ENCODE measurements at regions not wholly inside any gene's neighbourhood (a gene's known extent, or its start where the extent isn't known, plus 50 kb on each side); places are given as distances from the start of the nearest gene placed in this dataset.

GRCh38 chr3:135368781-135369180 lies 573.7 kb downstream of the EPHB1 start:
- H3K4me3 ChIP-seq, result no peak overlapping the region
- no peaks in the 10 kb centered on the region for H3K9me3 ChIP-seq
- no peak for TF ChIP-seq CTCF (IDR thresholded peaks at IDR 0.05)
- H3K36me3 ChIP-seq (ENCODE audit: low read depth), result no peaks in the 10 kb centered on the region
- H3K4me1 ChIP-seq (ENCODE audit: low read depth), result no peaks in the 10 kb centered on the region
- ATAC-seq (no peak), DNase-seq (no peak)
- intact Hi-C loops (cut with DNase I, micrococcal nuclease), result no loop called here

DNA sequence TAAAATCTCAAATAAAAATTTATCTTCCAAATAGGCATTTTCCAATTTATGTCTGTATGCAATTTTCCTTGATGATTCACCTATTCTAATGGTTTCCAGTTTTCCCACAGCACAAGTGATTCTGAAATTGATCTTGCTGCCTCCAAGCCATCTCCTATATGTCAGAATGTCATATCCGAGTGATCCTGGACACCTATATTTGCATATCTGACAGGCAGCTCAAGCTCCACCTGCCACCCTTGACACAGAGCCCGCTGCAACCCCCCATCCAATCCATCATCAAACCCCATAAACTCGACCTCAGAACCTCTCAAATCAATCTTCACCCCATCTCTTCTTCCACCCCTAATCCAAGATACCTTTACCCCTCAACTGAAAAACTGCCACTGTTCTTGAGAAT lies 579.5 kb downstream of the EPHB1 start:
- no peak for TF ChIP-seq CTCF (IDR thresholded peaks at IDR 0.05)
- no peak for ATAC-seq
- Histone ChIP-seq H3K9me3 (no peaks in the 10 kb centered on the region), H3K4me3 (no peak overlapping the region), H3K4me1 (ENCODE audit: low read depth) (no peaks in the 10 kb centered on the region), H3K36me3 (ENCODE audit: low read depth) (no peaks in the 10 kb centered on the region)
- DNase-seq, result no peak
- intact Hi-C loops (cut with DNase I, micrococcal nuclease), result no loop called here

DNA sequence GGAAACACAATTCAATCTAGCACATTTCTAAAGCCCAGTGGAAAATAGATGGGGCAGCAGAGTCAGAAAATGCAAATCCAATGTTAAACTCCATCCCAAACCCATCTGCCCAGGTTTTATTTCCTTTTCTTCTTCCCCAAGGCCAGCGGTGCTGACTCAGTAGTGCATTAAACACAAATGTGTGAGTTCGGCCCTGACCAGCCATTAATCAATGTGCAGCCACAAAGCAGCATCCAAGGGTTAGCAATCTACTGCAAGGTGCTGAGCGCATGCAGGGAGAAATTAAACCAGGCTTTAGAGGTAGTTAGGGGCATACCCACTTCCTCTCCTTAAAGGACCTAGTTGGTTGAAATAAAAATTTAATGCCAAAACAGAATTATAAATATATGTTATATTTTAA lies 583.3 kb upstream of the PPP2R3A start:
- H3K4me3 ChIP-seq, result no peak overlapping the region
- no peak for TF ChIP-seq CTCF (IDR thresholded peaks at IDR 0.05)
- H3K9me3 ChIP-seq, result no peaks in the 10 kb centered on the region
- ATAC-seq (no peak), DNase-seq (no peak)
- intact Hi-C loops (cut with DNase I, micrococcal nuclease), result no loop called here
- H3K36me3 ChIP-seq (ENCODE audit: low read depth), result no peaks in the 10 kb centered on the region
- no peaks in the 10 kb centered on the region for H3K4me1 ChIP-seq (ENCODE audit: low read depth)

DNA sequence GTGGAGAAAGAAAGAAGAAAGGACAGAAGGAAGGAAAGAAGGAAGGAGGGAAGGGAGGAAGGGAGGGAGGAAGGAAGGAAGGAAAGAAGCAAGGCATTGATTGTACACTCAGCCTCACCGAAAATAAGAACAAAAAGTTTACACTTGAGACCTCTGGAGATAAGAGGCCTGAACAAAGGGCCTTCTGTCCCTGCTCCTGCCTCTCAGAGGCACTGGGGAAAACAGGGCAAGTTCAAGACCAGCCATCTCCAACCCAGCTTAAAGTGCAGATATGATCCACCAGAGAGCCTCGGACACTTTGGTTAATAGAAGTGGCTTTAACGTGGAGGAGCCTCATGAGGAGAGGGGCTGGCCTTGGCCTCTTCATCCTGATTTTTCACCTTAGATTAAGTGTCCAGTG lies 582.9 kb upstream of the PPP2R3A start:
- Histone ChIP-seq H3K9me3 (no peaks in the 10 kb centered on the region), H3K36me3 (ENCODE audit: low read depth) (no peaks in the 10 kb centered on the region)
- no peak for ATAC-seq

GRCh38 chr3:135383301-135383700 lies 582.2 kb upstream of the PPP2R3A start:
- TF ChIP-seq CTCF (IDR thresholded peaks at IDR 0.05), result no peak
- no peaks in the 10 kb centered on the region for H3K36me3 ChIP-seq (ENCODE audit: low read depth)
- H3K9me3 ChIP-seq, result no peaks in the 10 kb centered on the region
- intact Hi-C loops (cut with DNase I, micrococcal nuclease), result no loop called here
- H3K4me1 ChIP-seq (ENCODE audit: low read depth), result no peaks in the 10 kb centered on the region
- H3K4me3 ChIP-seq, result no peak overlapping the region
- no peak for ATAC-seq
- no peak for DNase-seq

More for the DNA sequence above, 582.9 kb upstream of the PPP2R3A start:
- H3K4me1 ChIP-seq (ENCODE audit: low read depth), result no peaks in the 10 kb centered on the region
- no peak for TF ChIP-seq CTCF (IDR thresholded peaks at IDR 0.05)
- DNase-seq, result no peak
- H3K4me3 ChIP-seq, result no peak overlapping the region
- intact Hi-C loops (cut with DNase I, micrococcal nuclease), result no loop called here

DNA sequence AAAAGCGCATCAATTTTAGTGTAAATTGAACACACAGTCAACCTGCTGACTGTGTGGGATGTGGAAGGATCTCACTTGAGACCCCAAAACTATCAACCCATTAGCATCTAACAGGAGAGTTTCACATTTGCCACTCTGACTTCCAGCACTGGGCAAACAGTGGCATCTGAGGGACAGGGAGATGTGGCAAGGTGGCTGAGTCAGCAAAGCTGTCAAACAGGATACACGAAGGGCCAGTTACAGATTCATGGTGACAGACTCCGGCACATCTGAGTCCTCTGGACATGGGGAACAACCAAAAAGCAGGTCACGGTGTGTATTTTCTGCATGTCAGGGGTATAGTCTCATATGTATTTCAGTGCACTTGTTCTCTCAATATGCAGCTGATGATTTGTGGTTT lies 573.4 kb upstream of the PPP2R3A start:
- Histone ChIP-seq H3K4me3 (no peak overlapping the region), H3K9me3 (peaks cover 8% of the 10 kb centered on the region), H3K4me1 (ENCODE audit: low read depth) (no peaks in the 10 kb centered on the region), H3K36me3 (ENCODE audit: low read depth) (no peaks in the 10 kb centered on the region)
- TF ChIP-seq CTCF (IDR thresholded peaks at IDR 0.05), result no peak
- no peak for ATAC-seq
- DNase-seq, result no peak
- intact Hi-C loops (cut with DNase I, micrococcal nuclease), result no loop called here

Measured in mucosa of descending colon (tissue), 3 donors.